Hematopoietic multipotent progenitor cell treated with erythropoietin and hydrocortisone succinate and interleukin-3 and kit ligand, for 6 days (in vitro differentiated cells): ENCODE measurements at regions not wholly inside any gene's neighbourhood (a gene's known extent, or its start where the extent isn't known, plus 50 kb on each side); places are given as distances from the start of the nearest gene placed in this dataset.
A peak's percentile ranks its signal among the peaks of the same experiment; 100 is the strongest.

ENCODE experiments used
- DNase-seq: peaks from one replicate; pipeline ENCODE4 v3.0.0-alpha.2; 2015

DNA sequence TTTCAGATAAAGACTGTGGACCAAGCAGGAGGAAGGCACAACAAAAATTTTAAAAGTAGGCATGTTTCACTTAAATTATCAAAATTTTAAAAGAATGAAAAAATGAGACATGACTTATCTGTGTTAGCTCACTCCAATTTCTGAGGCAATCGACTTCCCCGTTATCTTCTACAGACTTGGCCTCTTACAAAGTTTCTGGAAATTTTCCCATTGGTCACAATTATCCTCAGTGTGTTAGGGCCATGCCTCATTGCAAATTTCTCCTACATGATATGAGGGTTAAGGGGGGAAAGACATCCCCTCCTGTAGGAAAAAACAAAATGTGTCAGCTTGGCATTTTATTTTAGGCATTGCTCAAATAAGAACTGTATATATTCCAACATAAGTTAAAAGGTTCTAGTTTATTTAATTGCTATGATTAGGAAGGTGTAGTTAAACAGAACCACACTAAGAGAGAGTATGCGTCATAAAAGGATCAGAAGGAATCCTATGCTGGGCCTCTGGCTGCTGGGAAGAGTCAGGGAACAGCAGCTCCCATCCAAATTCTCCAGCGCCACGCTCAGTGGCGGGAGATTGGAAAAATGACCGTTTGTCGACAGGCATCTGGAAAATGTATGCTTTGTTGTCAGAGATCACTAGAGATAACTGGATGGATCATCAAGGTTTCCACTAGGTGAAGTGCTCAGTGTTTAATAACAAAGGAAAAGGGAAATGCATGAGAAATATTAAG, 463.6 kb upstream of the NR2F2 start:
- no peak for DNase-seq

DNA sequence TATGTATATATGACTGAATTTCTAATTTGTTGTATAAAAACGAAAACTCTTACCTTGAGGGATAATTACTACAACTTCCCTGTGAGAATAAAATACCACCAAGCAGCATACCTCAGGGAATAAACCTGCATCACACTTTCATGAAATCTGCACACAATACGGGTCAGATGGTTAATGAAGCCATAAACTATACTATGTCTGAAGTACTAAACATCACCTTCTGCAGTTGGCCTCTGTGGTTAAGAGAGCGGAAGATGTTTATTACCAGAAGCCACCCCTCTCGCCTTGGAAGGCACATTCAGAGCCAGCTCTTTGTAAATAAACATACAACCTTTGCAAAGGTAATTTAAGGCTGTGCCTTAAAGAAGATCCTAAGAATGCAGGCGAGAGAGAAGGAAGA, 462.1 kb upstream of the NR2F2 start:
- no peak for DNase-seq

DNA sequence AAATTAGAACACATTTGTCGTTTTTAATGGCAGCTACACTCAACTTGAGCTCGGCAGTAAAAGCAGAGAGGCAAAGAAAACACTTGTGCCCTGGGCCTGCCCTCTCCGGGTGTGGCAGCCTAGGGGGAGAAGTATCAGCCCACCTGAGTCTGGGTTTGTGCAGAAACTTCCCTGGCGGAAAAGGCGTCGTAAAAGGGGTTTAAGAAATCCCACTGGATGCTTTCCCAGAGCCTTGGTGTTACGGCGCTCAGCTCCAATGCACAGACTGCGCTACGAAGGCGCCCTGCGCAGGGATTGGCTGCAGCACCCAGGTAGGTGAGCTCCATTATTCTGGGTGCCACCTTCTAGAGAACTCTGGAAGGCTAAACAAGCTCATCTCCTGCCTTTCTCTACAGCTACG, 461.5 kb upstream of the NR2F2 start:
- DNase-seq = no peak

DNA sequence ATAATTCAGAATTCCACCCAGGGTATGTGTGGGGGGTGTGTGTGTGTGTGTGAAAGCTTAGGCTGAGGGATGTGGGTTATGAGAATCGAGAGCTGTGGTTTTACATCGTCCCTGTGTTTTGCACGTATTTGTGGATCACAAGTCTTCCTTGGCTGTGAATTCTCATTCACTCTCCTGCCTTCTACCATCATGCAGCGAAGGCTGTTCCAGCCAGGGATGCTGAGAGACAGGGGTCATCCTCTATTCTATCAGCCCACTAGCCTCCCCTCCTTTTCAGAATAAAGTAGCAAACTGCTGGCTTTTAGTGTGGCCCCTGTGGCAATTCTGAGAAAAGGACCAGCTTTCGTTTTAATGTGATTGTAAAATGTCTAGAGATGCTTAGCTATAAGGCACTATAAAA, 460.6 kb upstream of the NR2F2 start:
- no peak for DNase-seq

DNA sequence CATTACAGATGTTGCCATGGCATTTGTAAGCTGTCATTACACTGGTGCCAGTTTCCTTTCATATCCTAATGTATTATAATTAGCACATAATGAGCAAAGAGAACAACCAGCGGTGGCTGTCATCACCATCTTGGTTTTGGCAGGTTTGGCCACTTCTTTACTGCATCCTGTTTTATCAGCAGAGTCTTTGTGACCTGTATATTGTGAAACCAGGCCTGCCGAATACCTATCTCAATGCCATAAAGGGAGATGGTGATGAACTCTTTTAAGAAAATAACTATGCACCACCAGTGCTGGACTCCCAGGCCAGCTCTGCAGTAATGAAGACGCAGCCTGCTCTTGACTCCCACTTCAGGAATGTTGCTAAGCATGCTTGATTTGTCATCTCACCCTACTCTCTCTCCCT, 458.1 kb upstream of the NR2F2 start:
- no peak for DNase-seq

DNA sequence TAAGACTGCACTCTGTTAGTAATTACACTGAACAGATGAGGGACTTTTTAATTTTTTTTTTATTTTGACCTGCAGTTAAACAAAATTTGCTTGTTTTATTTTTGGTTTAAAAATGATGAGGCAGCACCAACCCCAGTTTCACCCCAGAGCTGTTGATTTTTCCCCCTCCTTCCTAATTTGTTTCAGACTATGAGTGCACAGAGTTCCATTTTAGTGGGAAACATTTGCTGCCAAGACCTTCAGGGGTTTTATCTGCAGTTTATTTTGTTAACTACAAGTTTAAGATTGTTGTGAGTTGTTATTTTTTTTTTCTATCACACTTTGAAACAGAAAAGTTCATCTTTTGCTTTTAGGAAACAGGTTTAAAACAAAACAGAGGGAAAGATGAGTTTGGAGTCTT, 455.9 kb upstream of the NR2F2 start:
- DNase-seq = no peak

DNA sequence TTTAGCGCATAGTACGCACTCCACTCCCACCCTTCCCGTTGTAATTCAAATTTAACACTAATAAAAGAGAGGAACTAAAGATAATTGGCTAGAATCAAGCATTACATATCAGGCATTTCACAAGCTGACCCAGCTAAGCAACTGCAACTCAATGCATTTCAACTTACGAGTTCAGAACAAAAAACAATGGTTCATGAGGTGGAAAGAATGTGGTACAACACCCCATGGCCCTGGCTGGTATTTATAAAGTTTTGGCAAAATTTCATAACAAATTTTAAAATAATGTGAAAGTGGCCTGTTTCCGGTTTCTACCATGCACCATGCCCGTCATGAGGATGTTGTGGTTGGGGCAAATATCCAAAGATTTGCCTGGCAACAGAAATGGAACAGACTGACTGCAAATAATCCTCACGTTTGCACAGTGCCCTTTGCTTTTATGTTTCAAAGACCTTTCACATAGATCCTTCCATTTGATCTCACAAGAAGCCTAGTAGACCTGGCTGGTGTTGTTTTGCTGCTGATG, 455.3 kb upstream of the NR2F2 start:
- DNase-seq = peak; percentile 58

DNA sequence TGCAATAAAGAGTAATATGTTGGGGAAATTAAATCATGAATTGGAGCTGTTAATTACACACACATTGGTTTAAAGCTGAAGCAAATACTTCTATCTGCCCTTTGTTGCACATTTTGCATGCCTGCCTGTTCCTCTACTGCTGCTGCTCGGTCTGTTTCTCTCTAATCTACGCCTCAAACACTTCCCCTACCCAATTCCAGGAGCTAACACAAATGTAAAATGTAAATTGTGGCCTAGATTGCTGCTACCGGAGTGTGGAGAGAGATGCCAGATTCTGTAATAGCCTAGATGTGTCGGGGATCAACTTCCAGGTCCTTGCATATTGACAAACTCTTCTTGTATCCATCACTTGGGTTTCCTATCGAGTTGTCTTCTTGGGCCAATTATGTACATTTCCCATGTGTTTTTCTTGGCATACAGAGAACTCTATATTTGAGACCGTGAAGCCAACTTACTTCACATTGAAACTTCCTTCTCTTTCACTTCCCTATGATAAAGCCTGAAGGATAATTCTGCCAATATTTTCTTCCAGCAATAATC, 450.4 kb upstream of the NR2F2 start:
- peak; percentile 9 for DNase-seq

DNA sequence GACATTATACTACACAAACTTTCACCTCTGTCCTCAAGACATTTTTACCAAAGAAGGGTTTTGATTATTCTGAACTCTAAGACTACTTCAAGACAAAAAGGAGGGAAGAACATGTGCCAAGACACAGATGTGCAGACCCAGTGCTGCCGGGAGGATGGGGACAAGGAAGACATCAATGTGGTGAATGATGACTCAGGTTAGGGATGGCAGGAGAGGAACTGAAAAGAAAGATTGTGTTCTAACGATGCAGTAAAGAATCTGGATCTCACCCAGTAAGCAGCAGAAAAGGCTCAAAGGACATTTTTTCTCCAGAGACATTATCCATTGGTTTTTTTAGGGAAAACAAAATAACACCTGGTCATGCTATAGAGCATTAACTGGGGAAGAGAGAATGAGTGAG, 449.9 kb upstream of the NR2F2 start:
- DNase-seq = no peak

DNA sequence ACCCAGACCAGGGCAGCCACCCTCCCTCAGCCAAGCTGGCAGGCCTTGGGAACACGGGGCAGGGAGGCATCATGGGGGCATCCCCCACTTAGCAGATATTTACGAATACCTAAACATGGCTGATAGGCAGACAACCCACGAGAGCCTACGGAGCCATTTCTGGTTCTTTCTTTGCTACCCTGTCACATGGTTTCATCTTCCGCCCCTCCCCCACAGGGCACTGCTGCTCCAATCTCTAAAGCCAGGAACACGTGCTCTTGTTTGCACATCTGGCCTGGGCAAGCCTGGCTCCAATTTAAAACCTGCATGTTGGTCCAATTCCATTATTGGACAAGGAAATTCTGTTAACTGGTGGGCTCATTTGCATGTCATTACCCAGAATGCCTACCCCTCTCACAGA, 447.4 kb upstream of the NR2F2 start:
- no peak for DNase-seq

DNA sequence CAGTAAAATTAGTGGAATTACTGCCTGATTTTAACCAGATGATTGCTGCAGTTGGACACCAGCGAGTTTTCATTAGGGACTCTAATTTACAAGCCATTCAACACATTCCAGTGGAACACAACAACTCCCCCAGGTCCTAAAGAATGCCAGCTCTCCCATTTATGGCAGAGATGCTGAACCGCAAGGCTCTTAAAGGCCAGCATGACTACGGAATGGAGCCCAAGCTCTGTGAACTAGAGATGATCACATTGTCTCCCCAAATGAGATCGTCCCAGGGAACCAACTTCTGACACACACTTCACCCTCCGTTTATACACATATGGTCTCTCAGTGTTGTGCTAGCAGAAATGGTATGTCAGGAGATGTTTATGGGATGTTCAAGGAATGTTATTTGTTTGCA, 446.2 kb upstream of the NR2F2 start:
- DNase-seq = no peak

DNA sequence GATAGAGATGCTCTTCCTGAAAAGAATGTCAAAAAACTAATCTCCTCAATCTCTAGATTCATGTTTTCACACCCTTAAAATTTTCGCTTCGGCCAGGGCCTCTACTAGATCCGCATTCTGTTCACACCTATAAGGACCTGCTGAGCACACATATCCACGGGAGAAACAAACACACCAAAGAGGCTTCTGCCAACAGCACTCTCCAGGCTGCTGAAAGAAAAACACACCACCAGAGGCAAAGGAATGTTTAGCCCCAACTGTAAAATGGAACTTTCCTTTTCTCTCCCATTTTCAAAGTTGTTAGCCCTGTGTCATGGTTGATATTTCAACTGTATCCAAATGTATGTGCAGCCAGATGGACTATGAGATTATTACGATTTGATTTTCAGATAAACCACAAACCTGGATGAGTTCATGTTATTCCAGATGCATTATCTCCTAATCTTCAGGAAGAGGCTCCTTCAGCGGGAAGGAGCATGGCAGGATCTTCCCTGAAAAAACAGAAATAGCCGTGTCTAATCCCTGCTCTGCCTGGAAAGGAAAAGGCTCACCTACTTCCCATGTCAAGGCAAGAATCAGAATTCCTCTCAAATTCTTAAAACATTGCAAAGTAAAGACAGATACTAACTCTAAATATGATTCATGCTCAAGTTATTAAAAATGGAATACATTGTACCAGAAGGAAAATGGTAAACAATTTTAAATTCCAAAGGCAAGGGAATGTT, 442.7 kb upstream of the NR2F2 start:
- no peak for DNase-seq

DNA sequence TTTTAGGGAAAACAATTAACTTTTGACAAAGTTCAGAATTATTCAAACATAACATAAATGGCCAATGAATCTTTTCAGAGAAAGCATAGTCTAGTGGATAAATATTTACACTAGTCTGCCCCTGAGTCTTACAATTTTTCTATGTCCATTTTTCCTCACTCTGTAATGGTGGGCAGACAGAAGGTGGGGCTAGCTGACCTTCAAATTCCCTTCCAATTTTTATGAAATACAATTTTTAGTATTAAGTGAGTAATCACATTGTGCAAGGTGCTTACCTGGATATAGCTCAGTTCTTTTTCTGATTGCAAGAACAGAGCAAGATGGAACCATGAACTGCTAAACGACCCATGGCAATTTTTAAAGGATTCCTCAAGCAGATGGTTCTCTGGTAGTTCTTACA, 441.7 kb upstream of the NR2F2 start:
- DNase-seq = no peak

DNA sequence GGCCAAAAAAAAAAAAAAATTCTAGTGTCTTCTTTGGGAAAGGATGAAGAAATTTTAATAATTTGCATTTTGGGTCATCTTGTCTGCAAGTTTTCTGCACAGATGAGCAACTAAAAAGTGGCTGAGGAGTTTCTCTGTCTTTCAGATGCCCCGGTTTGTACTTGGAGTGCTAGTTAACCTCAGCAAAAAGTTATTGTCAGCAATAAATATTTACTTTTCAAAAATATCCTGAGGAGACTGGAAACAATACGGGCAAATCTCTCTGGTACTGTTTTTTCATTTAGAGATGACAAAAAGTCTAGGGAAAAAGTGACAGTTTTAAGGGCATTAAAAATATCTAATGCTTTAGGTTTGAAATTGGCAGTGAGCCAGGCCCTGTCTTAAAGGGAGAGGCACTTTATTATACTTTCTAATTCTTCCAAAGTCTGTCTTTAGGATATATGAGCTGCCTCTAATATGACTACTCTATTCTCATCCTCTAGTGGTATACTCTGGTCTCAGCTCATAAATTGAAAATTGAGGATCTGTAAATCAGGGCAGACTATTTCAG, 436.0 kb upstream of the NR2F2 start:
- DNase-seq = peak; percentile 67

DNA sequence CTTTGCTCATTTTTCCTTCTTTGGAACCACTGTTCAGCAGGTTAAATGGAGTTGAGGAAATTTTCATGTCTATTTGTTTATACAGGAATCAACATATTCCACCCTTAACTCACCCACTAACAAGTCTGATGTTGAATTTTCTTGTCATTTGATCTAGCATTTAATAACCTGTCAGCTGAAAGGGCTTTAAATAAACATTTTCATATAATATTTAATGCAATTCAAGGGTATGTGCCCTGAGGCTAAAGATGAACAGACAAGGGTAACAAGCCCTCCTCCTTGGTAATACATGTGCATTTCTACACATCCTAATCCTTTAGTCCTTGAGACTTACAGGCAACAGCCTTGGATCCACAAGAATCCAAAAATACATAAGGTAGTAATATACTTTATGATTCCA, 435.0 kb upstream of the NR2F2 start:
- no peak for DNase-seq

DNA sequence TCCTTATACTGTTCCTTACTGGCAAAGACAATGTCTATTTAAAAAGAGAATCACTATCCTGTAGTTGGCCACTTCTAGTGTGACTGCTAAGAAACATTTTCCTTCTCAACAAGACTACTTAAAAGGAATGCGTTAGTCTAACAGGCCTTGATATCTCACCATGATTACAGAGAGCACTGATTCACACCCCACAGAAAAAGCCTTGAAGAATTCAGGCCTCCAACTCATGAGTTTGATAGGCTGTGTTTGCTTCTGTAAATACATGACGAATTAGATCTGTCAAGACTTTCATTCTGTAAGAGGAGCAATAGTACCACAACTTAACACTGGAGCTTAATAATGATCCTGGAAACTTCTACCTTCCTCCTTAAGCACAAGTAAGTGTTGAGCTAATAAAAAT, 432.8 kb upstream of the NR2F2 start:
- no peak for DNase-seq

DNA sequence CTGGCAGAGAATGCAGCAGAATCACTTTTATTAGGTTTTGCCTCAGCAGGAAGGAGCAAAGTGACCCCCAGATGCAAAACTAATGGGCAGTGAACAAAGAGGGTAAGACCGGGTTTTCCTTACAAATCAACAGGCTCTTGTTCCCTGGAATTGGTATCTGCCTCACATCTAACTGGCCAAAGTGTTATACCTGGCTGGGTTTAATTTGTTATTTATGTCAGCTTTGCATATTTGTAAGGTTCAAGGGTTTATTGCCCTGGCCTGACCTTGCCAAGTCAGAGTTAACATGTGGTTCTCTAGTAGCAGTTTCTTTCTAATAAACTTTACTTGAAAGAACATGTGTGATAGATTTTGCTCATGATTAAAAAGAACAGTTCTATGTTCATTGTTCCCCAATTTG, 431.7 kb upstream of the NR2F2 start:
- no peak for DNase-seq

DNA sequence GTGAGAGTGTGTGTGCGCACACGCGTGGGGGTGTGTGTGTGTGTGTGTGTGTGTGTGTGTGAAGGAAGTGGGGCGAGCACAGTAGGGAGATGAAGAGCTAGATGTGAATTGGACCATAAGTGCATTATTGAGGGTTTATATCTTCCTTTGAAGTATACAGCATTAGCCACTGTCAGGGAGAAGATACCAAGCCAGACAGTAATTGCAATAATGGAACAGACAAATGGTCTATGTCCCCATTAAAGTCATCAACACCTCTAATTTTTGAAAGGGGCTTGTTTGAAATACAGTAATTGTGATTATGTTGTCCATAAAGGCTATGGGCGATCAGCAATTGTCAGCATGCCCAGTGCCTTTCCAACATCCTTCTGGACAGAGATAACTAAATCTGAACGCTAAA, 429.2 kb upstream of the NR2F2 start:
- no peak for DNase-seq

DNA sequence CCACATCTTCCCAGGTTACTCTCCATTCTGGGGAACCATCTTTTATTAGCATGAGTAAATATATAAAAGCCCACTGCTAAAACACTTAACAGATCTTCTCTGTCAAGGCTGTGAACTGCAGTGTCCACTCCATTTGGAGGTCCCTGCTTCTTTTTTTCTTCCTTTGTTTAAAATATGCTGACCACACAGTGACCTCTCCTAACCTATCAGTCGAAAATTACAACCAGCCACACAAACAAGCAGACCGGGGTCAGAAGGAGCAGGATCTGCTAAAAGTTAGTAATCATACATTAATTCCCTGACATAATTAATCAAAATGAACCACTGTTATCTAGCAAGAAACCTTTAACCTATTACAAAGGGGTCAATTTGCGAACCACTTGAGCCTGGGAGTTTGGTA, 427.9 kb upstream of the NR2F2 start:
- DNase-seq = no peak

DNA sequence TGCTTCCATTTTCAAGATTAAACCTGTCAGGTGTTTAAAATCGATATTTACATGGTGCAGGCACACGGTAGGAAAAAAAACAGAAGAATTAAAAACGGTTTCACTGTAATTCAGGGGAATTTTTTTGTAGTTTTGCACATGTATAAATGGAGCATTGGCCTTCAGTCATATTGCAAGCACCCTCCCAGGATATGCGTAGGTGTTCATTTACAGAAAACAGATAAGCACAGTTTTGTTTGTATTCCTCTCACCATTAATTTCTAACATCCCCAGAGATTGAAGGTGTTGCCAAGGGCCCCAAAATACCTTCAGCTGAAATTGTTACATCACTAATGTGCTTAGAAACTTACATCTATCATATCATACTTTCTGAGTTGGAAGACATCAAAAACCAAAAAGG, 427.1 kb upstream of the NR2F2 start:
- no peak for DNase-seq

DNA sequence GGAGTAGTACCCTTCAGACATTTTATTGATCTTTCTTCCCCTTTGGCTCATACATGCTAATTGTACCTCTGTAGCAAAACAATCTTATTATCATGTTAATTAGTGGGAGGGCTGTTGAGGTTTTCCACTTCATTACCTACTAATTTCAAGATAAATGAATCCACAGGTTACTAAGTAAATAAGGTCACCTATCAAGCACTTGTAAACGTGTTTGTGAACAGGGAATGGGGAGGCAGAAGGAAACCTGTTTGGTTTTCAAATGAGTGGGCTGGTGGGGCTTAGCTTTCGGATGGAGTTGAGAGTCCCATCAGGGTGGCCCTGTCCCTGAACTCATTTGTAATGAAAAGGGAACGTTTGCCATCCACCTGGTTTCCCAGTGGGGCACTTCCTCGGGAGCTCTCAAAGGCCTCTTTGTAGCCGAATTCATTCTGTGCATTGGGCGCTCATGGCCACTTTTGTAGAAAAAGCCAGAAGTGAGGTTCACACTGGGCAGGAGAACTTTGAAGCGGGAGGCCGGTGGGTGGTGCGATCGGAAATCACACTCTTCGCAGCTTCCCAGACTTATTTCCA, 419.8 kb upstream of the NR2F2 start:
- DNase-seq = no peak

DNA sequence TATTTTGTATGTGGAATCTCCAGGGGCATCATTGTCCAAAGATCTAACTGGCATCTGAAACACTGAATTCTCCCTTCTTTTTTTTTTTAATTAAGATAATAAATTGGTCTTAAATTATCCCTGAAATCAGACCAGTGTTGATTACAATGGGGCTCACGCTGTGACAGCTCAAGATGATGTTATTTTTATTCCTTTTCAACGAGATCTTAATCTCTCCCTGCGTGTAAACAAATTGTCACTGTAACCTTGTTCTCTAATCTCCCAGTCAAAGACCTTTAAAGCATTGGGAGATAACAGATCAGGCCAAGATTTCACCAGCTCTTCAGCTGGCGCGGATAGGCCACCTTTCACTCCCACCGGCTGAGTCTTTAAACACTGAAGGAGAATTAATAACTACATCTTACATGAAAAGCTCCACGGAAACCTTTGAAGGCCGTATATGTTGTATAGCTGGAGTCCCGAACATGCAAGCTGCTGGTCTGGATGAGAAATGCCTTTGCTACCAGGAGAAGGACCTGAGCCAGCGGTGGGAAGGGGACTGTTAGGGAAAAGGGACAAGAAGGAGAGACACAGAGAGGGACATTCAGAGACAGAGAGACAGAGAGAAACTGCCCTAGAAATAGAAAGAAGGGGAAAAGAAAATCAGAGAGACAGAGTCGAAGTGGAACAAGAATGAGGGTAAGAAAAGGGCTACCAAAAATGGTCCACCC, 418.8 kb upstream of the NR2F2 start:
- DNase-seq = no peak

DNA sequence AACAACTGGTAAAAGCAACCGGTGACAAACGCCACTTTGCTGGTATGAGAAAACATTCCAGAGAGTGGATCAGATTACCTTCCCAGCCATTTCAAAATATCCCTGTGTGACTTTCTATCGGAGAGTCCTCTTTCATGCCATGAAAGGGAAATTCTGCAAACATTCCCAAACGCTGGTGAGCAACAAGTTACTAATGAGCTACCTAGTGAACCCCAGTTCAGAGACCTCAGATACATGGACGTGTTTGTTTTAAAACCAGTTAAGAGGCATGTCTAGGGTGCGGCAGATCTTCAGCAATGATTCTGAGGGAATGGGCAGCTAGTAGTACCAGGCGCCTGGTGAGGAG, 418.2 kb upstream of the NR2F2 start:
- DNase-seq = no peak
